H1 (cell line): ENCODE measurements at regions not wholly inside any gene's neighbourhood (a gene's known extent, or its start where the extent isn't known, plus 50 kb on each side); places are given as distances from the start of the nearest gene placed in this dataset.
A peak's percentile ranks its signal among the peaks of the same experiment; 100 is the strongest.
"Not testable (repeated sequence)": the region's sequence is repeated elsewhere in the genome, so short reads cannot be mapped to it uniquely, and the experiment has no call there.

Source experiments
- CTCF ChIA-PET: fragments of 300-600 bp; sonication (Branson Sonifier 250); formaldehyde crosslinking; loops from one replicate; lab custom pipeline; 2021; ENCODE audit not compliant: partially characterized antibody; lab: Charles Lee
- POLR2A ChIA-PET: fragments of 300-600 bp; sonication (Branson Sonifier 250); formaldehyde crosslinking; loops from one replicate; lab custom pipeline; 2021; ENCODE audit warnings: inconsistent platforms; ENCODE audit not compliant: partially characterized antibody; lab: Charles Lee
- DNase-seq, 2 experiments: peaks; one replicate each; pipeline versions ENCODE4 v3.0.0 to v3.0.0-alpha.2; 2010 to 2022; ENCODE audit warnings: low spot score in 2 of 2, low read depth in 1 of 2, mixed read lengths in 1 of 2
- FAIRE-seq: peaks from 2 replicates; lab custom pipeline; 2011; peaks lifted over from hg19 to GRCh38; lab: Jason Lieb, UNC
- H2AFZ ChIP-seq: 2 replicates; pipeline ENCODE4 v1.8.1; 2012; ENCODE audit warnings: low read length, inconsistent platforms
- H2AK5ac ChIP-seq: 2 replicates; pipeline ENCODE4 v1.6.1; 2013; ENCODE audit warnings: low read depth, low read length
- H2BK120ac ChIP-seq: replicated peaks from 2 replicates; pipeline ENCODE3; 2013; ENCODE audit warnings: low read depth, low read length, inconsistent platforms
- H2BK12ac ChIP-seq: 2 replicates; pipeline ENCODE4 v1.6.1; 2013; ENCODE audit warnings: low read depth, low read length
- H2BK15ac ChIP-seq: 2 replicates; pipeline ENCODE4 v1.6.1; 2013; ENCODE audit warnings: low read length
- H2BK20ac ChIP-seq: 2 replicates; pipeline ENCODE4 v1.6.1; 2013; ENCODE audit warnings: low read length
- H2BK5ac ChIP-seq: 2 replicates; pipeline ENCODE4 v1.6.1; 2013; ENCODE audit warnings: low read depth, low read length
- H3K14ac ChIP-seq: 2 replicates; pipeline ENCODE4 v1.6.1; 2013; ENCODE audit warnings: inconsistent platforms; ENCODE audit not compliant: insufficient read length
- H3K18ac ChIP-seq: 2 replicates; pipeline ENCODE4 v1.6.1; 2013; ENCODE audit warnings: low read length; ENCODE audit errors: extremely low read depth
- H3K23ac ChIP-seq: 2 replicates; pipeline ENCODE4 v1.6.1; 2013; ENCODE audit warnings: inconsistent platforms; ENCODE audit not compliant: insufficient read length
- H3K23me2 ChIP-seq: 2 replicates; pipeline ENCODE4 v1.6.1; 2013; ENCODE audit warnings: low read depth, low read length
- H3K27ac ChIP-seq: 2 replicates; pipeline ENCODE4 v1.6.1; 2011; ENCODE audit warnings: low read depth, low read length, inconsistent platforms
- H3K27me3 ChIP-seq, 4 experiments: replicated peaks in 1 of 4; 1 replicate in 1 of 4; 2 replicates in 3 of 4; pipeline versions ENCODE4 v1.6.1 to v1.8.1; 2011 to 2013; ENCODE audit warnings: low read length in 3 of 4, mild to moderate bottlenecking in 3 of 4, inconsistent platforms in 2 of 4, mixed read lengths in 2 of 4, moderate library complexity in 1 of 4; ENCODE audit not compliant: control insufficient read depth in 3 of 4, insufficient read depth in 3 of 4; ENCODE audit errors: extremely low read depth in 1 of 4
- H3K36me3 ChIP-seq, 4 experiments: 2 replicates each; pipeline versions ENCODE4 v1.6.1 to v1.8.1; 2011 to 2013; ENCODE audit warnings: mild to moderate bottlenecking in 4 of 4, low read length in 3 of 4, moderate library complexity in 2 of 4, control low read depth in 1 of 4, inconsistent platforms in 1 of 4; ENCODE audit not compliant: insufficient read depth in 4 of 4, control insufficient read depth in 2 of 4
- H3K4ac ChIP-seq: replicated peaks from 2 replicates; pipeline ENCODE3; 2013; ENCODE audit warnings: low read length, low read depth, mixed read lengths, inconsistent platforms; ENCODE audit not compliant: insufficient read length
- H3K4me1 ChIP-seq, 4 experiments: replicated peaks in 1 of 4; 1 replicate in 1 of 4; 2 replicates in 3 of 4; pipeline versions ENCODE4 v1.6.1 to v1.8.1; 2011 to 2013; ENCODE audit warnings: low read length in 3 of 4, inconsistent platforms in 2 of 4, mixed read lengths in 1 of 4; ENCODE audit not compliant: insufficient read depth in 4 of 4, control insufficient read depth in 3 of 4
- H3K4me2 ChIP-seq, 2 experiments: 2 replicates each; pipeline versions ENCODE4 v1.6.1 to v1.8.1; 2011 to 2013; ENCODE audit warnings: low read depth in 2 of 2, low read length in 2 of 2, control low read depth in 1 of 2, inconsistent platforms in 1 of 2, mild to moderate bottlenecking in 1 of 2; ENCODE audit not compliant: insufficient read depth in 1 of 2
- H3K4me3 ChIP-seq, 4 experiments: fragments of 200-600, 300-600 bp in 1 of 4; sonication (generic), shearing (Covaris generic), sonication (Bioruptor Twin) in 1 of 4; 2 replicates each; pipeline versions ENCODE4 v1.5.1 to v1.8.1; 2011 to 2016; ENCODE audit warnings: low read length in 4 of 4, low read depth in 3 of 4, control low read depth in 2 of 4, inconsistent platforms in 2 of 4, mild to moderate bottlenecking in 2 of 4, mixed read lengths in 1 of 4, moderate library complexity in 1 of 4; ENCODE audit not compliant: insufficient read depth in 2 of 4; ENCODE audit errors: extremely low read depth in 1 of 4
- H3K56ac ChIP-seq: replicated peaks from 2 replicates; pipeline ENCODE3; 2013; ENCODE audit warnings: low read depth, mild to moderate bottlenecking, mixed read lengths, low read length, inconsistent platforms; ENCODE audit not compliant: insufficient read length
- H3K79me1 ChIP-seq: 2 replicates; pipeline ENCODE4 v1.6.1; 2013; ENCODE audit warnings: low read depth, low read length, control low read depth
- H3K79me2 ChIP-seq, 2 experiments: 2 replicates each; pipeline versions ENCODE4 v1.6.1 to v1.8.1; 2012 to 2013; ENCODE audit warnings: low read length in 2 of 2, mild to moderate bottlenecking in 2 of 2, inconsistent platforms in 1 of 2; ENCODE audit not compliant: insufficient read depth in 2 of 2, control insufficient read depth in 1 of 2
- H3K9ac ChIP-seq, 4 experiments: replicated peaks in 1 of 4; 1 replicate in 1 of 4; 2 replicates in 3 of 4; pipeline versions ENCODE4 v1.6.1 to v1.8.1; 2011 to 2013; ENCODE audit warnings: low read depth in 3 of 4, low read length in 3 of 4, control low read depth in 2 of 4, mild to moderate bottlenecking in 2 of 4, moderate library complexity in 2 of 4, inconsistent platforms in 1 of 4; ENCODE audit errors: extremely low read depth in 1 of 4
- H3K9me3 ChIP-seq, 2 experiments: 2 replicates each; pipeline versions ENCODE4 v1.6.1 to v1.8.1; 2012 to 2013; ENCODE audit warnings: mild to moderate bottlenecking in 2 of 2, moderate library complexity in 2 of 2, control low read depth in 1 of 2, inconsistent platforms in 1 of 2, low read depth in 1 of 2, low read length in 1 of 2, mixed read lengths in 1 of 2; ENCODE audit not compliant: insufficient read depth in 2 of 2
- H4K20me1 ChIP-seq, 2 experiments: replicated peaks in 1 of 2; 2 replicates each; pipeline versions ENCODE3 to v1.8.1; 2011 to 2013; ENCODE audit warnings: inconsistent platforms in 2 of 2, low read length in 2 of 2, mild to moderate bottlenecking in 1 of 2; ENCODE audit not compliant: insufficient read depth in 2 of 2, control insufficient read depth in 1 of 2
- H4K5ac ChIP-seq: 2 replicates; pipeline ENCODE4 v1.6.1; 2013; ENCODE audit warnings: low read length, low read depth, mixed read lengths, inconsistent platforms; ENCODE audit not compliant: insufficient read length
- H4K8ac ChIP-seq: 2 replicates; pipeline ENCODE4 v1.8.0; 2013; ENCODE audit warnings: mild to moderate bottlenecking, moderate library complexity, low read length, inconsistent platforms; ENCODE audit not compliant: insufficient read depth; ENCODE audit errors: extremely low read depth
- H4K91ac ChIP-seq: replicated peaks from 2 replicates; pipeline ENCODE3; 2013; ENCODE audit warnings: low read length, mixed read lengths, inconsistent platforms; ENCODE audit not compliant: insufficient read length
- WGBS, 2 experiments: shearing (Covaris generic) in 1 of 2; methylation state at CpG; one replicate each; pipeline versions ENCODE4 v1.1.6 to v1.1.7; 2013 to 2015; ENCODE audit warnings: low lambda C conversion rate in 2 of 2, mixed read lengths in 2 of 2, inconsistent platforms in 1 of 2, low coverage in 1 of 2, missing lambda C conversion rate in 1 of 2; ENCODE audit not compliant: insufficient replicate concordance in 2 of 2, insufficient coverage in 1 of 2, insufficient read length in 1 of 2; ENCODE audit errors: extremely low coverage in 1 of 2, missing lambda C conversion rate in 1 of 2; 5-methylcytosine and 5-hydroxymethylcytosine counted together

- H2AK5ac ChIP-seq, H2BK20ac ChIP-seq, H3K4me1 ChIP-seq, H3K14ac ChIP-seq, H4K20me1 ChIP-seq, H4K91ac ChIP-seq, H3K23ac ChIP-seq, H3K9ac ChIP-seq, DNase-seq, H2BK5ac ChIP-seq, H3K4ac ChIP-seq, H4K5ac ChIP-seq, FAIRE-seq, POLR2A ChIA-PET, CTCF ChIA-PET, H3K18ac ChIP-seq, H3K79me2 ChIP-seq, H3K27ac ChIP-seq, H3K36me3 ChIP-seq, H4K8ac ChIP-seq, H2BK15ac ChIP-seq, H2BK12ac ChIP-seq, H3K79me1 ChIP-seq, H3K56ac ChIP-seq, H2BK120ac ChIP-seq: not testable (repeated sequence)
- H3K27me3 ChIP-seq: peaks cover 27 to 70% (median 57%) of the 10 kb centered on the region in 4 experiments
- H2AFZ ChIP-seq: 0 out of 2 replicates have a peak overlapping the region, but pooled peaks have one; percentile 32
- H3K4me2 ChIP-seq: peak overlapping the region; percentile 57 to 59
- peaks cover 0 to 66% of the 10 kb centered on the region in 2 experiments; a peak in 2 of 4 replicates for H3K9me3 ChIP-seq
- WGBS, 2 experiments: 75% methylated on average over 28 of the region's 30 CpGs; no CpG with 5 or more reads in 1 of the 2 experiments
- peak overlapping the region in 3 of 4 experiments; percentile 11 to 52 (median 23); a peak in 3 of 8 replicates for H3K4me3 ChIP-seq
- H3K23me2 ChIP-seq: peaks cover 17% of the 10 kb centered on the region
Measured at GRCh38 chr20:25864963-25865714, 168.5 kb upstream of the ZNF337 start.
